ENCODE measurements at regions not wholly inside any gene's neighbourhood (a gene's known extent, or its start where the extent isn't known, plus 50 kb on each side); places are given as distances from the start of the nearest gene placed in this dataset.

DNA sequence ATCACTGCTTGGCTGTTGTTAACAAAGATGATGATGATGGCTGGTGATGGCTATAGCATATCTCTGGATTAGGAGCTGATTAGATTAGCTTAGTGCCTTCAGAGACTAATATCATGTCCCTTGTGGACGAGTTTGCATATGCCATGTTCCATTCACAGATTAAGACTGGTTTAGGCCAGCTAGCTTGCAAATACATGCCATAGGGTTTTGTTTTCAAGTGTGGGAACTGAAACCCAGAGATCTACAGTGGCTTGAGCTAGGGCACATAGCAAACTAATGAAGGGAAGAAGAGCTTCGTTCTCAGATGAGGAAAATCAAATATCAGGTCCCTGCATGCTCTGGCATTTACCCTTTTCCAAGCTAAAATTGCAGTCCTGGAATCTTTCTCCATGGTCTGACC lies 492.3 kb downstream of the MAGEE1 start:
- H3K36me3 ChIP-seq (replicated peaks in 1 of 2; ENCODE audit: control insufficient read depth in 1 of 2, insufficient read depth in 2 of 2, low read length in 2 of 2): no peaks in the 10 kb centered on the region
- no peaks in the 10 kb centered on the region for H3K27me3 ChIP-seq (ENCODE audit: control insufficient read depth in 1 of 2, insufficient read depth in 2 of 2, low read length in 2 of 2)
- ATAC-seq (no peak), FAIRE-seq (no peak), DNase-seq (ENCODE audit: low spot score) (no peak)
- H3K4me2 ChIP-seq (ENCODE audit: low read depth, low read length): no peak overlapping the region
- POLR2A ChIA-PET: no interaction called here
- CTCF ChIA-PET (ENCODE audit: low intra/inter-chr PET ratio, low total read pairs): no interaction called here
- H4K20me1 ChIP-seq (ENCODE audit: insufficient read depth, low read length): no peaks in the 10 kb centered on the region
- intact Hi-C loops (cut with micrococcal nuclease; ENCODE audit: unreplicated experiment): no loop called here
- in situ Hi-C loops (cut with HindIII; ENCODE audit: extremely low pct_ligation_motif_present, low pct_unique_long_range_greater_than_20kb): no loop called here
- H3K9me3 ChIP-seq (ENCODE audit: low read length): peaks cover 9% of the 10 kb centered on the region
- TF ChIP-seq, protein P1, sequence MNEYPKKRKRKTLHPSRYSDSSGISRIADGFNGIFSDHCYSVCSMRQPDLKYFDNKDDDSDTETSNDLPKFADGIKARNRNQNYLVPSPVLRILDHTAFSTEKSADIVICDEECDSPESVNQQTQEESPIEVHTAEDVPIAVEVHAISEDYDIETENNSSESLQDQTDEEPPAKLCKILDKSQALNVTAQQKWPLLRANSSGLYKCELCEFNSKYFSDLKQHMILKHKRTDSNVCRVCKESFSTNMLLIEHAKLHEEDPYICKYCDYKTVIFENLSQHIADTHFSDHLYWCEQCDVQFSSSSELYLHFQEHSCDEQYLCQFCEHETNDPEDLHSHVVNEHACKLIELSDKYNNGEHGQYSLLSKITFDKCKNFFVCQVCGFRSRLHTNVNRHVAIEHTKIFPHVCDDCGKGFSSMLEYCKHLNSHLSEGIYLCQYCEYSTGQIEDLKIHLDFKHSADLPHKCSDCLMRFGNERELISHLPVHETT (CRISPR knock-in tag; conservative IDR thresholded peaks at IDR 0.05): no peak
- TF ChIP-seq, protein P2, sequence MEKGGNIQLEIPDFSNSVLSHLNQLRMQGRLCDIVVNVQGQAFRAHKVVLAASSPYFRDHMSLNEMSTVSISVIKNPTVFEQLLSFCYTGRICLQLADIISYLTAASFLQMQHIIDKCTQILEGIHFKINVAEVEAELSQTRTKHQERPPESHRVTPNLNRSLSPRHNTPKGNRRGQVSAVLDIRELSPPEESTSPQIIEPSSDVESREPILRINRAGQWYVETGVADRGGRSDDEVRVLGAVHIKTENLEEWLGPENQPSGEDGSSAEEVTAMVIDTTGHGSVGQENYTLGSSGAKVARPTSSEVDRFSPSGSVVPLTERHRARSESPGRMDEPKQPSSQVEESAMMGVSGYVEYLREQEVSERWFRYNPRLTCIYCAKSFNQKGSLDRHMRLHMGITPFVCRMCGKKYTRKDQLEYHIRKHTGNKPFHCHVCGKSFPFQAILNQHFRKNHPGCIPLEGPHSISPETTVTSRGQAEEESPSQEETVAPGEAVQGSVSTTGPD (CRISPR knock-in tag; IDR thresholded peaks at IDR 0.05): no peak
- TF ChIP-seq, protein P3, sequence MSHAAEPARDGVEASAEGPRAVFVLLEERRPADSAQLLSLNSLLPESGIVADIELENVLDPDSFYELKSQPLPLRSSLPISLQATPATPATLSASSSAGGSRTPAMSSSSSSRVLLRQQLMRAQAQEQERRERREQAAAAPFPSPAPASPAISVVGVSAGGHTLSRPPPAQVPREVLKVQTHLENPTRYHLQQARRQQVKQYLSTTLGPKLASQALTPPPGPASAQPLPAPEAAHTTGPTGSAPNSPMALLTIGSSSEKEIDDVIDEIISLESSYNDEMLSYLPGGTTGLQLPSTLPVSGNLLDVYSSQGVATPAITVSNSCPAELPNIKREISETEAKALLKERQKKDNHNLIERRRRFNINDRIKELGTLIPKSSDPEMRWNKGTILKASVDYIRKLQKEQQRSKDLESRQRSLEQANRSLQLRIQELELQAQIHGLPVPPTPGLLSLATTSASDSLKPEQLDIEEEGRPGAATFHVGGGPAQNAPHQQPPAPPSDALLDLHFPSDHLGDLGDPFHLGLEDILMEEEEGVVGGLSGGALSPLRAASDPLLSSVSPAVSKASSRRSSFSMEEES (CRISPR knock-in tag; IDR thresholded peaks at IDR 0.05): no peak
- TF ChIP-seq ARNT (IDR thresholded peaks at IDR 0.05) (no peak), ZNF3 (CRISPR knock-in tag; IDR thresholded peaks at IDR 0.05) (no peak), SP1 (IDR thresholded peaks at IDR 0.05) (no peak), SP1 (CRISPR knock-in tag; IDR thresholded peaks at IDR 0.05) (no peak), ATRX (CRISPR knock-in tag; IDR thresholded peaks at IDR 0.05; ENCODE audit: borderline replicate concordance) (no peak), JUND (CRISPR knock-in tag; IDR thresholded peaks at IDR 0.05) (no peak), ELF4 (CRISPR knock-in tag; IDR thresholded peaks at IDR 0.05; ENCODE audit: borderline replicate concordance) (no peak), HMGA1 (CRISPR knock-in tag; conservative IDR thresholded peaks at IDR 0.05) (no peak), NFRKB (IDR thresholded peaks at IDR 0.05) (no peak)
- TF ChIP-seq, protein P4, sequence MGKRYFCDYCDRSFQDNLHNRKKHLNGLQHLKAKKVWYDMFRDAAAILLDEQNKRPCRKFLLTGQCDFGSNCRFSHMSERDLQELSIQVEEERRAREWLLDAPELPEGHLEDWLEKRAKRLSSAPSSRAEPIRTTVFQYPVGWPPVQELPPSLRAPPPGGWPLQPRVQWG (CRISPR knock-in tag; IDR thresholded peaks at IDR 0.05; ENCODE audit: borderline replicate concordance, low read depth): no peak
- H3K4me3 ChIP-seq (replicated peaks in 1 of 3; ENCODE audit: insufficient read depth in 1 of 3, low read depth in 2 of 3, low read length in 3 of 3): no peak overlapping the region
- no peak overlapping the region for H2AFZ ChIP-seq (ENCODE audit: low read length)
- BruUV-seq (replicated peaks): no TSS peak
- H3K79me2 ChIP-seq (ENCODE audit: insufficient read depth, low read length): no peaks in the 10 kb centered on the region
- no peak overlapping the region for H3K9ac ChIP-seq (ENCODE audit: insufficient read depth, low read depth, low read length)
- H3K4me1 ChIP-seq (ENCODE audit: insufficient read depth, low read length): no peaks in the 10 kb centered on the region
- H3K27ac ChIP-seq (ENCODE audit: extremely low read length, insufficient read depth, low read length): no peak overlapping the region
- no CpG with 5 or more reads among the region's 2 CpGs for WGBS (ENCODE audit: low lambda C conversion rate)
